GM12878 (cell line): ENCODE measurements at regions not wholly inside any gene's neighbourhood (a gene's known extent, or its start where the extent isn't known, plus 50 kb on each side); places are given as distances from the start of the nearest gene placed in this dataset.

Source experiments
- ATF7 ChIP-seq: fragments of 450-650 bp; IDR thresholded peaks from 2 replicates; pipeline ENCODE4 v1.6.1; 2016; ENCODE audit warnings: low read depth, mild to moderate bottlenecking
- CBFB ChIP-seq: IDR thresholded peaks from 2 replicates; pipeline ENCODE4 v1.6.1; 2016; ENCODE audit warnings: antibody characterized with exemption, low read depth
- CTCF ChIP-seq, 3 experiments: IDR thresholded peaks in 2 of 3; conservative IDR thresholded peaks in 1 of 3; 2 replicates each; pipeline ENCODE4 v1.5.1; 2011; ENCODE audit warnings: low read depth in 3 of 3, low read length in 3 of 3, mild to moderate bottlenecking in 3 of 3, control low read depth in 2 of 3, moderate library complexity in 2 of 3, inconsistent platforms in 1 of 3, mixed read lengths in 1 of 3; ENCODE audit not compliant: control insufficient read depth in 2 of 3, insufficient read depth in 1 of 3; ENCODE audit errors: extremely low read depth in 1 of 3
- RAD21 ChIP-seq: IDR thresholded peaks from 2 replicates; pipeline ENCODE4 v1.6.1; 2011; ENCODE audit warnings: mild to moderate bottlenecking, low read depth, low read length, moderate library complexity; ENCODE audit not compliant: insufficient read depth
- TCF12 ChIP-seq: IDR thresholded peaks from 2 replicates; pipeline ENCODE4 v1.6.1; 2011; ENCODE audit warnings: low read depth, mild to moderate bottlenecking, low read length
- ZNF24 ChIP-seq: fragments of 450-650 bp; IDR thresholded peaks from 2 replicates; pipeline ENCODE4 v1.6.1; 2017; ENCODE audit warnings: antibody characterized with exemption, mild to moderate bottlenecking
- ZNF384 ChIP-seq: IDR thresholded peaks from 2 replicates; pipeline ENCODE4 v1.6.1; 2012; ENCODE audit warnings: low read depth, mild to moderate bottlenecking, low read length, improper control_type of control experiment, borderline replicate concordance

- TF ChIP-seq RAD21 (no peak), ATF7 (no peak), TCF12 (no peak), ZNF384 (no peak), CTCF (IDR thresholded peaks at IDR 0.05 in 2 of 3, conservative IDR thresholded peaks at IDR 0.05 in 1 of 3; ENCODE audit: control insufficient read depth in 2 of 3, extremely low read depth in 1 of 3, insufficient read depth in 1 of 3, low read depth in 3 of 3, low read length in 3 of 3) (no peak), CBFB (no peak), ZNF24 (no peak)
These were observed 372.3 kb downstream of the SEC14L1 start for GRCh38 chr17:77513045-77513444.
